ENCODE measurements at regions not wholly inside any gene's neighbourhood (a gene's known extent, or its start where the extent isn't known, plus 50 kb on each side); places are given as distances from the start of the nearest gene placed in this dataset.

DNA sequence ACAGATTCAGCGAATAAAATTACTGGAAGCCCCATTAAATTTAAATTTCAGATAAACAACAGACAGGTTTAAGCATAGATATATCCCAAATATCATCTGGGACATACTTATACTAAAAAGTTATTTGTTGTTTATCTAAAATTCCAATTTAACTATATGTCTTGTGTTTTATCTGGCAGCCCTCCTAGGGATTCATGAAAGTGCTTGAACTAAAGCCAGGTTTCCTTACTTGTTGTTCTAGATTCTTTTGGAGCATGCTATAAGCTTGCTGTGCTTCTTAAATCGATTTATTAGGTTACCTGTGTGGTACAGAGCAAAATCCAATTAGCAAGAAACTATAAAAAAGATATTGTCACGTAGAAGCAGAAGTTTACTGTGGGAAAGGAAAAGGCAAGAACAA, 202.5 kb upstream of the GMDS start:
- no peaks in the 10 kb centered on the region for H3K36me3 ChIP-seq (ENCODE audit: low read depth, low read length)
- DNase-seq, result no peak
- CTCF ChIA-PET, result interaction anchor here (1.1 kb wide), 1 partner anchor 239 kb away, joined by 6 read pairs; no protein-coding TSS in a partner anchor
- peaks cover 20% of the 10 kb centered on the region for H3K4me1 ChIP-seq (ENCODE audit: insufficient read depth, low read length)
- no peaks in the 10 kb centered on the region for H3K27me3 ChIP-seq (ENCODE audit: low read length)
- H3K27ac ChIP-seq (ENCODE audit: low read length), result no peak overlapping the region
- H3K9me2 ChIP-seq (replicated peaks; ENCODE audit: low read length), result no peaks in the 10 kb centered on the region
- peak overlapping the region; percentile 43; the same call in 1 of the 2 replicates for H2AFZ ChIP-seq (ENCODE audit: low read length)
- BruUV-seq (replicated peaks), result no TSS peak
- POLR2A ChIA-PET (ENCODE audit: unreplicated experiment), result interaction anchor here (0.7 kb wide), 1 partner anchor 51 kb away, joined by 3 read pairs; no protein-coding TSS in a partner anchor
- no peak overlapping the region for H3K4me2 ChIP-seq (ENCODE audit: low read length)
- ATAC-seq, result no peak
- H3K79me2 ChIP-seq (ENCODE audit: low read length), result no peaks in the 10 kb centered on the region
- H3K9ac ChIP-seq (ENCODE audit: low read length), result no peak overlapping the region
- H3F3A ChIP-seq (ENCODE audit: low read length, unreplicated experiment), result no peaks in the 10 kb centered on the region
- no peaks in the 10 kb centered on the region for H3K9me3 ChIP-seq (ENCODE audit: low read length)
- no peaks in the 10 kb centered on the region for H4K20me1 ChIP-seq (ENCODE audit: low read length)
- H3K4me3 ChIP-seq (ENCODE audit: low read length), result no peak overlapping the region
- TF ChIP-seq, protein P1, sequence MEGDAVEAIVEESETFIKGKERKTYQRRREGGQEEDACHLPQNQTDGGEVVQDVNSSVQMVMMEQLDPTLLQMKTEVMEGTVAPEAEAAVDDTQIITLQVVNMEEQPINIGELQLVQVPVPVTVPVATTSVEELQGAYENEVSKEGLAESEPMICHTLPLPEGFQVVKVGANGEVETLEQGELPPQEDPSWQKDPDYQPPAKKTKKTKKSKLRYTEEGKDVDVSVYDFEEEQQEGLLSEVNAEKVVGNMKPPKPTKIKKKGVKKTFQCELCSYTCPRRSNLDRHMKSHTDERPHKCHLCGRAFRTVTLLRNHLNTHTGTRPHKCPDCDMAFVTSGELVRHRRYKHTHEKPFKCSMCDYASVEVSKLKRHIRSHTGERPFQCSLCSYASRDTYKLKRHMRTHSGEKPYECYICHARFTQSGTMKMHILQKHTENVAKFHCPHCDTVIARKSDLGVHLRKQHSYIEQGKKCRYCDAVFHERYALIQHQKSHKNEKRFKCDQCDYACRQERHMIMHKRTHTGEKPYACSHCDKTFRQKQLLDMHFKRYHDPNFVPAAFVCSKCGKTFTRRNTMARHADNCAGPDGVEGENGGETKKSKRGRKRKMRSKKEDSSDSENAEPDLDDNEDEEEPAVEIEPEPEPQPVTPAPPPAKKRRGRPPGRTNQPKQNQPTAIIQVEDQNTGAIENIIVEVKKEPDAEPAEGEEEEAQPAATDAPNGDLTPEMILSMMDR (conservative IDR thresholded peaks at IDR 0.05; ENCODE audit: low read depth, low read length), result no peak
- TF ChIP-seq EZH2phosphoT487 (IDR thresholded peaks at IDR 0.05; ENCODE audit: borderline replicate concordance, low read length), result no peak
- TF ChIP-seq EZH2 (IDR thresholded peaks at IDR 0.05; ENCODE audit: low read length, unreplicated experiment), result no peak
- intact Hi-C loops (cut with micrococcal nuclease), result loop anchor here (1.0 to 5.0 kb wide), 4 partner anchors 94 to 851 kb away; no protein-coding TSS in a partner anchor

DNA sequence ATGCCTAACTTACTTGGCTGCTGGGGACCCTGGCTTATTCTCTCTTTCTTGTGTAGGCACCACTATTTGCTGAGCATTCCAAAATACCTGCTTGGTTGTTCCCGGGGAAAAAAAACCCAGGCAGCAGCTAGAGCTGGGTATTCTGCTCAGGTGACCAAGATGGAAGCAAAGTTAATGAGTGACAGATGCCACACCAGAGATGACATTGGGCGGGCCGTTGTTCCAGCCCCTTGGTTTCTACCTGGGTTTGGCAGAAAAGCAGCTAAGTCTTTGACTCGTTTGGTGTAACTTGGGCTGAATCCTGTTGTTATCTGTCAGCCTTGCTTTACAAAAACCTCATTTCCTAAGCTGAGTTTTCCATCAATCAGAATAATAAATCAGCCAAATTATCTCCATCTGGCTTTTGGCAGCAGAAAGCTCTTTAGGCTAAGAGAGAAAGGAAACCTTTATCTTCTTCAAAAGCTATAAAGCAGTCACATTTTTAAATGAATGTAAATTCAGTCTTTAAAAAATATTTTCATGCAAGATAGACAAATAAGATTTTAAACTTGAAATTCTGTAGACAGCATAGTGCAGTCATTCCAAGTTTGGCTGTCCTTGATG, 202.0 kb upstream of the GMDS start:
- ATAC-seq (no peak), DNase-seq (no peak)
- Histone ChIP-seq H3F3A (ENCODE audit: low read length, unreplicated experiment) (no peaks in the 10 kb centered on the region), H3K9ac (ENCODE audit: low read length) (no peak overlapping the region), H3K79me2 (ENCODE audit: low read length) (no peaks in the 10 kb centered on the region), H3K9me3 (ENCODE audit: low read length) (no peaks in the 10 kb centered on the region), H2AFZ (ENCODE audit: low read length) (no peak overlapping the region), H3K27ac (ENCODE audit: low read length) (no peak overlapping the region), H3K4me1 (ENCODE audit: insufficient read depth, low read length) (peaks cover 24% of the 10 kb centered on the region), H3K4me2 (ENCODE audit: low read length) (no peak overlapping the region), H3K9me2 (replicated peaks; ENCODE audit: low read length) (no peaks in the 10 kb centered on the region), H4K20me1 (ENCODE audit: low read length) (no peaks in the 10 kb centered on the region), H3K27me3 (ENCODE audit: low read length) (no peaks in the 10 kb centered on the region), H3K36me3 (ENCODE audit: low read depth, low read length) (no peaks in the 10 kb centered on the region), H3K4me3 (ENCODE audit: low read length) (no peak overlapping the region)
- ChIA-PET POLR2A (ENCODE audit: unreplicated experiment) (no interaction called here), CTCF (interaction anchor here (1.1 kb wide), 1 partner anchor 238 kb away, joined by 6 read pairs; no protein-coding TSS in a partner anchor)
- intact Hi-C loops (cut with micrococcal nuclease), result loop anchor here (5.0 kb wide), 1 partner anchor 495 kb away; no protein-coding TSS in a partner anchor
- no TSS peak for BruUV-seq (replicated peaks)
- TF ChIP-seq, protein P1 (conservative IDR thresholded peaks at IDR 0.05; ENCODE audit: low read depth, low read length), result no peak
- TF ChIP-seq EZH2phosphoT487 (IDR thresholded peaks at IDR 0.05; ENCODE audit: borderline replicate concordance, low read length) (no peak), EZH2 (IDR thresholded peaks at IDR 0.05; ENCODE audit: low read length, unreplicated experiment) (no peak)

All from PC-3 (cell line).